H1 (cell line): ENCODE measurements at regions not wholly inside any gene's neighbourhood (a gene's known extent, or its start where the extent isn't known, plus 50 kb on each side); places are given as distances from the start of the nearest gene placed in this dataset.

Source experiments
- CTCF ChIA-PET: fragments of 300-600 bp; sonication (Branson Sonifier 250); formaldehyde crosslinking; loops from one replicate; lab custom pipeline; 2021; ENCODE audit not compliant: partially characterized antibody; lab: Charles Lee
- POLR2A ChIA-PET: fragments of 300-600 bp; sonication (Branson Sonifier 250); formaldehyde crosslinking; loops from one replicate; lab custom pipeline; 2021; ENCODE audit warnings: inconsistent platforms; ENCODE audit not compliant: partially characterized antibody; lab: Charles Lee
- DNase-seq, 2 experiments: peaks; one replicate each; pipeline versions ENCODE4 v3.0.0 to v3.0.0-alpha.2; 2010 to 2022; ENCODE audit warnings: low spot score in 2 of 2, low read depth in 1 of 2, mixed read lengths in 1 of 2
- FAIRE-seq: peaks from 2 replicates; lab custom pipeline; 2011; peaks lifted over from hg19 to GRCh38; lab: Jason Lieb, UNC
- H2AFZ ChIP-seq: 2 replicates; pipeline ENCODE4 v1.8.1; 2012; ENCODE audit warnings: low read length, inconsistent platforms
- H2AK5ac ChIP-seq: 2 replicates; pipeline ENCODE4 v1.6.1; 2013; ENCODE audit warnings: low read depth, low read length
- H2BK120ac ChIP-seq: replicated peaks from 2 replicates; pipeline ENCODE3; 2013; ENCODE audit warnings: low read depth, low read length, inconsistent platforms
- H2BK12ac ChIP-seq: 2 replicates; pipeline ENCODE4 v1.6.1; 2013; ENCODE audit warnings: low read depth, low read length
- H2BK15ac ChIP-seq: 2 replicates; pipeline ENCODE4 v1.6.1; 2013; ENCODE audit warnings: low read length
- H2BK20ac ChIP-seq: 2 replicates; pipeline ENCODE4 v1.6.1; 2013; ENCODE audit warnings: low read length
- H2BK5ac ChIP-seq: 2 replicates; pipeline ENCODE4 v1.6.1; 2013; ENCODE audit warnings: low read depth, low read length
- H3K14ac ChIP-seq: 2 replicates; pipeline ENCODE4 v1.6.1; 2013; ENCODE audit warnings: inconsistent platforms; ENCODE audit not compliant: insufficient read length
- H3K18ac ChIP-seq: 2 replicates; pipeline ENCODE4 v1.6.1; 2013; ENCODE audit warnings: low read length; ENCODE audit errors: extremely low read depth
- H3K23ac ChIP-seq: 2 replicates; pipeline ENCODE4 v1.6.1; 2013; ENCODE audit warnings: inconsistent platforms; ENCODE audit not compliant: insufficient read length
- H3K23me2 ChIP-seq: 2 replicates; pipeline ENCODE4 v1.6.1; 2013; ENCODE audit warnings: low read depth, low read length
- H3K27ac ChIP-seq: 2 replicates; pipeline ENCODE4 v1.6.1; 2011; ENCODE audit warnings: low read depth, low read length, inconsistent platforms
- H3K27me3 ChIP-seq, 4 experiments: replicated peaks in 1 of 4; 1 replicate in 1 of 4; 2 replicates in 3 of 4; pipeline versions ENCODE4 v1.6.1 to v1.8.1; 2011 to 2013; ENCODE audit warnings: low read length in 3 of 4, mild to moderate bottlenecking in 3 of 4, inconsistent platforms in 2 of 4, mixed read lengths in 2 of 4, moderate library complexity in 1 of 4; ENCODE audit not compliant: control insufficient read depth in 3 of 4, insufficient read depth in 3 of 4; ENCODE audit errors: extremely low read depth in 1 of 4
- H3K36me3 ChIP-seq, 4 experiments: 2 replicates each; pipeline versions ENCODE4 v1.6.1 to v1.8.1; 2011 to 2013; ENCODE audit warnings: mild to moderate bottlenecking in 4 of 4, low read length in 3 of 4, moderate library complexity in 2 of 4, control low read depth in 1 of 4, inconsistent platforms in 1 of 4; ENCODE audit not compliant: insufficient read depth in 4 of 4, control insufficient read depth in 2 of 4
- H3K4ac ChIP-seq: replicated peaks from 2 replicates; pipeline ENCODE3; 2013; ENCODE audit warnings: low read length, low read depth, mixed read lengths, inconsistent platforms; ENCODE audit not compliant: insufficient read length
- H3K4me1 ChIP-seq, 4 experiments: replicated peaks in 1 of 4; 1 replicate in 1 of 4; 2 replicates in 3 of 4; pipeline versions ENCODE4 v1.6.1 to v1.8.1; 2011 to 2013; ENCODE audit warnings: low read length in 3 of 4, inconsistent platforms in 2 of 4, mixed read lengths in 1 of 4; ENCODE audit not compliant: insufficient read depth in 4 of 4, control insufficient read depth in 3 of 4
- H3K4me2 ChIP-seq, 2 experiments: 2 replicates each; pipeline versions ENCODE4 v1.6.1 to v1.8.1; 2011 to 2013; ENCODE audit warnings: low read depth in 2 of 2, low read length in 2 of 2, control low read depth in 1 of 2, inconsistent platforms in 1 of 2, mild to moderate bottlenecking in 1 of 2; ENCODE audit not compliant: insufficient read depth in 1 of 2
- H3K4me3 ChIP-seq, 4 experiments: fragments of 200-600, 300-600 bp in 1 of 4; sonication (generic), shearing (Covaris generic), sonication (Bioruptor Twin) in 1 of 4; 2 replicates each; pipeline versions ENCODE4 v1.5.1 to v1.8.1; 2011 to 2016; ENCODE audit warnings: low read length in 4 of 4, low read depth in 3 of 4, control low read depth in 2 of 4, inconsistent platforms in 2 of 4, mild to moderate bottlenecking in 2 of 4, mixed read lengths in 1 of 4, moderate library complexity in 1 of 4; ENCODE audit not compliant: insufficient read depth in 2 of 4; ENCODE audit errors: extremely low read depth in 1 of 4
- H3K56ac ChIP-seq: replicated peaks from 2 replicates; pipeline ENCODE3; 2013; ENCODE audit warnings: low read depth, mild to moderate bottlenecking, mixed read lengths, low read length, inconsistent platforms; ENCODE audit not compliant: insufficient read length
- H3K79me1 ChIP-seq: 2 replicates; pipeline ENCODE4 v1.6.1; 2013; ENCODE audit warnings: low read depth, low read length, control low read depth
- H3K79me2 ChIP-seq, 2 experiments: 2 replicates each; pipeline versions ENCODE4 v1.6.1 to v1.8.1; 2012 to 2013; ENCODE audit warnings: low read length in 2 of 2, mild to moderate bottlenecking in 2 of 2, inconsistent platforms in 1 of 2; ENCODE audit not compliant: insufficient read depth in 2 of 2, control insufficient read depth in 1 of 2
- H3K9ac ChIP-seq, 4 experiments: replicated peaks in 1 of 4; 1 replicate in 1 of 4; 2 replicates in 3 of 4; pipeline versions ENCODE4 v1.6.1 to v1.8.1; 2011 to 2013; ENCODE audit warnings: low read depth in 3 of 4, low read length in 3 of 4, control low read depth in 2 of 4, mild to moderate bottlenecking in 2 of 4, moderate library complexity in 2 of 4, inconsistent platforms in 1 of 4; ENCODE audit errors: extremely low read depth in 1 of 4
- H3K9me3 ChIP-seq, 2 experiments: 2 replicates each; pipeline versions ENCODE4 v1.6.1 to v1.8.1; 2012 to 2013; ENCODE audit warnings: mild to moderate bottlenecking in 2 of 2, moderate library complexity in 2 of 2, control low read depth in 1 of 2, inconsistent platforms in 1 of 2, low read depth in 1 of 2, low read length in 1 of 2, mixed read lengths in 1 of 2; ENCODE audit not compliant: insufficient read depth in 2 of 2
- H4K20me1 ChIP-seq, 2 experiments: replicated peaks in 1 of 2; 2 replicates each; pipeline versions ENCODE3 to v1.8.1; 2011 to 2013; ENCODE audit warnings: inconsistent platforms in 2 of 2, low read length in 2 of 2, mild to moderate bottlenecking in 1 of 2; ENCODE audit not compliant: insufficient read depth in 2 of 2, control insufficient read depth in 1 of 2
- H4K5ac ChIP-seq: 2 replicates; pipeline ENCODE4 v1.6.1; 2013; ENCODE audit warnings: low read length, low read depth, mixed read lengths, inconsistent platforms; ENCODE audit not compliant: insufficient read length
- H4K8ac ChIP-seq: 2 replicates; pipeline ENCODE4 v1.8.0; 2013; ENCODE audit warnings: mild to moderate bottlenecking, moderate library complexity, low read length, inconsistent platforms; ENCODE audit not compliant: insufficient read depth; ENCODE audit errors: extremely low read depth
- H4K91ac ChIP-seq: replicated peaks from 2 replicates; pipeline ENCODE3; 2013; ENCODE audit warnings: low read length, mixed read lengths, inconsistent platforms; ENCODE audit not compliant: insufficient read length
- WGBS, 2 experiments: shearing (Covaris generic) in 1 of 2; methylation state at CpG; one replicate each; pipeline versions ENCODE4 v1.1.6 to v1.1.7; 2013 to 2015; ENCODE audit warnings: low lambda C conversion rate in 2 of 2, mixed read lengths in 2 of 2, inconsistent platforms in 1 of 2, low coverage in 1 of 2, missing lambda C conversion rate in 1 of 2; ENCODE audit not compliant: insufficient replicate concordance in 2 of 2, insufficient coverage in 1 of 2, insufficient read length in 1 of 2; ENCODE audit errors: extremely low coverage in 1 of 2, missing lambda C conversion rate in 1 of 2; 5-methylcytosine and 5-hydroxymethylcytosine counted together
- TF ChIP-seq, protein P1 (sequence below): IDR thresholded peaks from 2 replicates; pipeline ENCODE4 v1.6.1; 2012; ENCODE audit warnings: inconsistent platforms

DNA sequence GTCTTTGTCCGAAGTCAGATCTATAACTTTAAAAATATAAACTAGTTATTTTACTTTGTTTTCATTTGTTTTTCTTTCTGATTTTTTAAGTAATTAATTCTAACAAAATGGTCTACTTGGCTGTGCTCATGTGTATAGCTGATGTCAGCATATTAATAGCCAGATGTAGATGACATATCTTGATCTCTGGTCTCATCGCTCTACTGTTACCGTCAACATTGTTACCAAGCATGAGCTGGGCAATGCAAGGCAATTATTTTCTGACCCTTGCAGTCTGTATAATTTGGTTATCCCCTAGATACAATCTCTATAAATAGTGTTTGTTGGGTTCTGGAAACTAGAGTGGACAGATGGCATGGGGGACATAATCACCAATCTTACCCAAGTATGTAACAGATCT lies 151.6 kb upstream of the PTPRK start:
- no peak overlapping the region for H2BK120ac ChIP-seq
- no peak overlapping the region for H3K18ac ChIP-seq
- H3K4ac ChIP-seq, result no peak overlapping the region
- H3K23me2 ChIP-seq, result no peaks in the 10 kb centered on the region
- 74% methylated on average over 3 of the region's 3 CpGs; no CpG with 5 or more reads in 1 of the 2 experiments for WGBS, 2 experiments
- H4K20me1 ChIP-seq, result no peaks in the 10 kb centered on the region
- no peak overlapping the region for H3K4me2 ChIP-seq
- H3K27me3 ChIP-seq, result no peaks in the 10 kb centered on the region
- no peaks in the 10 kb centered on the region for H3K79me1 ChIP-seq
- H2AFZ ChIP-seq, result no peak overlapping the region
- DNase-seq (no peak), FAIRE-seq (no peak)
- no peaks in the 10 kb centered on the region for H3K36me3 ChIP-seq
- no peaks in the 10 kb centered on the region for H3K9me3 ChIP-seq
- H3K4me1 ChIP-seq, result no peaks in the 10 kb centered on the region
- no peak overlapping the region for H3K14ac ChIP-seq
- no peak overlapping the region for H4K8ac ChIP-seq
- TF ChIP-seq, protein P1, sequence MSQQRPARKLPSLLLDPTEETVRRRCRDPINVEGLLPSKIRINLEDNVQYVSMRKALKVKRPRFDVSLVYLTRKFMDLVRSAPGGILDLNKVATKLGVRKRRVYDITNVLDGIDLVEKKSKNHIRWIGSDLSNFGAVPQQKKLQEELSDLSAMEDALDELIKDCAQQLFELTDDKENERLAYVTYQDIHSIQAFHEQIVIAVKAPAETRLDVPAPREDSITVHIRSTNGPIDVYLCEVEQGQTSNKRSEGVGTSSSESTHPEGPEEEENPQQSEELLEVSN, result no peak
- no peak overlapping the region for H3K9ac ChIP-seq
- H3K4me3 ChIP-seq, result no peak overlapping the region
- no peak overlapping the region for H3K56ac ChIP-seq
- no peak overlapping the region for H4K91ac ChIP-seq
- H2BK20ac ChIP-seq, result no peak overlapping the region
- H2BK5ac ChIP-seq, result no peak overlapping the region
- no peak overlapping the region for H2AK5ac ChIP-seq
- ChIA-PET POLR2A (no interaction called here), CTCF (no interaction called here)
- H4K5ac ChIP-seq, result no peak overlapping the region
- H3K79me2 ChIP-seq, result no peaks in the 10 kb centered on the region
- no peak overlapping the region for H3K27ac ChIP-seq
- no peak overlapping the region for H2BK15ac ChIP-seq
- no peak overlapping the region for H3K23ac ChIP-seq
- no peak overlapping the region for H2BK12ac ChIP-seq
